Parathyroid adenoma (tissue), 2 donors: ENCODE measurements at regions not wholly inside any gene's neighbourhood (a gene's known extent, or its start where the extent isn't known, plus 50 kb on each side); places are given as distances from the start of the nearest gene placed in this dataset.

ENCODE experiments used
- H2AFZ ChIP-seq: fragments of 300-600 bp; sonication (generic); one replicate; pipeline ENCODE4 v1.7.0; 2017; ENCODE audit warnings: antibody characterized with exemption, mild to moderate bottlenecking
- H3K27ac ChIP-seq: fragments of 300-600 bp; sonication (generic); one replicate; pipeline ENCODE4 v1.7.0; 2017
- H3K27me3 ChIP-seq: fragments of 300-600 bp; sonication (generic); one replicate; pipeline ENCODE4 v1.7.0; 2017; ENCODE audit warnings: low read length; ENCODE audit not compliant: control insufficient read depth, insufficient read depth
- H3K36me3 ChIP-seq: fragments of 300-600 bp; sonication (generic); one replicate; pipeline ENCODE4 v1.7.0; 2017; ENCODE audit warnings: low read length; ENCODE audit not compliant: control insufficient read depth, insufficient read depth
- H3K4me1 ChIP-seq: fragments of 300-600 bp; sonication (generic); one replicate; pipeline ENCODE4 v1.7.0; 2017; ENCODE audit warnings: control low read depth
- H3K4me2 ChIP-seq: fragments of 300-600 bp; sonication (generic); one replicate; pipeline ENCODE4 v1.7.0; 2017; ENCODE audit warnings: low read length
- H3K4me3 ChIP-seq: fragments of 300-600 bp; sonication (generic); one replicate; pipeline ENCODE4 v1.7.0; 2017; ENCODE audit warnings: low read depth, low read length
- H3K79me2 ChIP-seq: fragments of 300-600 bp; sonication (generic); one replicate; pipeline ENCODE4 v1.7.0; 2017; ENCODE audit warnings: control low read depth
- H3K9ac ChIP-seq: fragments of 300-600 bp; sonication (generic); one replicate; pipeline ENCODE4 v1.7.0; 2017; ENCODE audit warnings: mild to moderate bottlenecking
- H3K9me3 ChIP-seq: fragments of 300-600 bp; sonication (generic); one replicate; pipeline ENCODE4 v1.7.0; 2017; ENCODE audit warnings: low read length; ENCODE audit not compliant: control insufficient read depth
- TF ChIP-seq, protein P1 (sequence below): fragments of 300-600 bp; sonication (generic); IDR thresholded peaks from one replicate; pipeline ENCODE4 v1.7.0; 2017; ENCODE audit warnings: antibody characterized with exemption, mild to moderate bottlenecking
- donor health status: primary hyperparathyroidism.

GRCh38 chr15:95948411-95948810, 382.1 kb upstream of the NR2F2 start:
- no peak overlapping the region for H3K4me3 ChIP-seq
- no peaks in the 10 kb centered on the region for H3K79me2 ChIP-seq
- no peaks in the 10 kb centered on the region for H3K27me3 ChIP-seq
- H3K9ac ChIP-seq: no peak overlapping the region
- no peaks in the 10 kb centered on the region for H3K4me1 ChIP-seq
- H3K36me3 ChIP-seq: no peaks in the 10 kb centered on the region
- no peaks in the 10 kb centered on the region for H3K9me3 ChIP-seq
- no peak overlapping the region for H3K27ac ChIP-seq
- H3K4me2 ChIP-seq: no peak overlapping the region
- H2AFZ ChIP-seq: no peak overlapping the region
- TF ChIP-seq, protein P1, sequence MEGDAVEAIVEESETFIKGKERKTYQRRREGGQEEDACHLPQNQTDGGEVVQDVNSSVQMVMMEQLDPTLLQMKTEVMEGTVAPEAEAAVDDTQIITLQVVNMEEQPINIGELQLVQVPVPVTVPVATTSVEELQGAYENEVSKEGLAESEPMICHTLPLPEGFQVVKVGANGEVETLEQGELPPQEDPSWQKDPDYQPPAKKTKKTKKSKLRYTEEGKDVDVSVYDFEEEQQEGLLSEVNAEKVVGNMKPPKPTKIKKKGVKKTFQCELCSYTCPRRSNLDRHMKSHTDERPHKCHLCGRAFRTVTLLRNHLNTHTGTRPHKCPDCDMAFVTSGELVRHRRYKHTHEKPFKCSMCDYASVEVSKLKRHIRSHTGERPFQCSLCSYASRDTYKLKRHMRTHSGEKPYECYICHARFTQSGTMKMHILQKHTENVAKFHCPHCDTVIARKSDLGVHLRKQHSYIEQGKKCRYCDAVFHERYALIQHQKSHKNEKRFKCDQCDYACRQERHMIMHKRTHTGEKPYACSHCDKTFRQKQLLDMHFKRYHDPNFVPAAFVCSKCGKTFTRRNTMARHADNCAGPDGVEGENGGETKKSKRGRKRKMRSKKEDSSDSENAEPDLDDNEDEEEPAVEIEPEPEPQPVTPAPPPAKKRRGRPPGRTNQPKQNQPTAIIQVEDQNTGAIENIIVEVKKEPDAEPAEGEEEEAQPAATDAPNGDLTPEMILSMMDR: no peak

- no peak overlapping the region for H3K4me2 ChIP-seq
- no peak overlapping the region for H3K4me3 ChIP-seq
- H3K9ac ChIP-seq: no peak overlapping the region
- H3K36me3 ChIP-seq: no peaks in the 10 kb centered on the region
- H3K9me3 ChIP-seq: no peaks in the 10 kb centered on the region
- H3K27me3 ChIP-seq: no peaks in the 10 kb centered on the region
- no peaks in the 10 kb centered on the region for H3K79me2 ChIP-seq
- no peaks in the 10 kb centered on the region for H3K4me1 ChIP-seq
- H3K27ac ChIP-seq: no peak overlapping the region
- H2AFZ ChIP-seq: no peak overlapping the region
- TF ChIP-seq, protein P1: no peak
These were observed 377.5 kb upstream of the NR2F2 start for GRCh38 chr15:95953032-95953431.

GRCh38 chr15:95957861-95958260, 372.6 kb upstream of the NR2F2 start:
- Histone ChIP-seq H2AFZ (no peak overlapping the region), H3K4me3 (no peak overlapping the region), H3K27ac (no peak overlapping the region), H3K36me3 (no peaks in the 10 kb centered on the region), H3K9ac (no peak overlapping the region), H3K9me3 (no peaks in the 10 kb centered on the region), H3K4me2 (no peak overlapping the region), H3K27me3 (no peaks in the 10 kb centered on the region), H3K4me1 (no peaks in the 10 kb centered on the region), H3K79me2 (no peaks in the 10 kb centered on the region)
- TF ChIP-seq, protein P1: no peak

DNA sequence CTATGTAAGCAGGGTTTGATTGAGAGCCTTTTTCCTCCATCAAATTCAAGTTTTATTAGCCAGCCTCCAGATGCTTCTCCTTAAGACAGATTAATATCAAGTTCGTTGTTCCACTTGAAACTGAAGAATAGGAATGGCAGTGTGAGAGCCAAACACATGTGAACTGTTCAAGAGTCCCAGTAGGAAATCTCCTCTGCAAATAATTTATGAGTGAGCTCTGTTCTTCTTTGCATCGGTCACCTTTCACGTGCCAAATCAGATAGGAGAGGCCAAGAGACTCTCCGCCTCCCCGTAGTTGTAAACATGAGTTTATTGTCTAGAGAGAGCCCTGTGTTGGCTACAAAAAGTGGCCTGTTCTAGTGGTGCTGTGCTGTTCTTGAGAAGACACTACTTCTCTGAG, 372.1 kb upstream of the NR2F2 start:
- Histone ChIP-seq H3K27me3 (no peaks in the 10 kb centered on the region), H3K4me2 (no peak overlapping the region), H3K36me3 (no peaks in the 10 kb centered on the region), H3K9ac (no peak overlapping the region), H2AFZ (no peak overlapping the region), H3K4me1 (no peaks in the 10 kb centered on the region), H3K79me2 (no peaks in the 10 kb centered on the region), H3K9me3 (no peaks in the 10 kb centered on the region), H3K4me3 (no peak overlapping the region), H3K27ac (no peak overlapping the region)
- TF ChIP-seq, protein P1: no peak

DNA sequence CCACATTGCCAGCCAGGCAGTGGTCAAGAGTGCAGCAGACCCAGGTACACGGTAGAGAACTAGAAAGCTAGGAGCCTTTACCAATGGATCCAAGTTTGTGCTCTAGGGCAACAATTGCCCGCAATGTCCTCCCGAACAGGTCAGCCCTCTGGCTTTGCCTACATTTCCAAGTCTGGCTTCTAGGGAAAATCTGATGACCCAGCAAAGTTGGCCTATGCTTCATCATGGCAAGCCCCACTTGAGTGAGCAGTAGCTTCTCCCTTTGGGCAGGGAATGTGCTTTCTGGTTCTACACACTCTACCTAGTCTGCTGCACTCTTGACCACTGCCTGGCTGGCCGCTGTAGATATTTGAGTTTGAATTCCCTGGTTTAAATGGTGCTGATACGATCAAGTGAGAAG, 361.6 kb upstream of the NR2F2 start:
- H3K36me3 ChIP-seq: no peaks in the 10 kb centered on the region
- H3K4me2 ChIP-seq: no peak overlapping the region
- H2AFZ ChIP-seq: no peak overlapping the region
- H3K4me3 ChIP-seq: no peak overlapping the region
- no peak overlapping the region for H3K27ac ChIP-seq
- no peaks in the 10 kb centered on the region for H3K79me2 ChIP-seq
- H3K9me3 ChIP-seq: no peaks in the 10 kb centered on the region
- no peaks in the 10 kb centered on the region for H3K27me3 ChIP-seq
- TF ChIP-seq, protein P1: no peak
- no peaks in the 10 kb centered on the region for H3K4me1 ChIP-seq
- no peak overlapping the region for H3K9ac ChIP-seq
